ENCODE measurements at regions not wholly inside any gene's neighbourhood (a gene's known extent, or its start where the extent isn't known, plus 50 kb on each side); places are given as distances from the start of the nearest gene placed in this dataset.

GRCh38 chr22:45064313-45065278, 54.8 kb upstream of the PHF21B start (continued):
- TF ChIP-seq RAD21 (IDR thresholded peaks at IDR 0.05; ENCODE audit: low read depth) (no peak), TCF7L2 (IDR thresholded peaks at IDR 0.05; ENCODE audit: borderline replicate concordance, extremely low read depth, insufficient read depth, insufficient read length) (no peak), CEBPB (IDR thresholded peaks at IDR 0.05; ENCODE audit: low read depth) (no peak), CBX3 (IDR thresholded peaks at IDR 0.05; ENCODE audit: low read depth) (no peak)

GRCh38 chr22:45065726-45066125, 55.9 kb upstream of the PHF21B start:
- Histone ChIP-seq H4K20me1 (ENCODE audit: insufficient read depth) (no peaks in the 10 kb centered on the region), H3K9ac (ENCODE audit: low read length) (no peak overlapping the region), H3K27me3 (ENCODE audit: insufficient read depth, low read length) (no peaks in the 10 kb centered on the region), H3K9me3 (ENCODE audit: control insufficient read depth in 1 of 2, insufficient read depth in 1 of 2, low read depth in 1 of 2, low read length in 2 of 2) (no peaks in the 10 kb centered on the region), H3K4me2 (ENCODE audit: low read length) (no peak overlapping the region), H3K36me3 (ENCODE audit: control insufficient read depth in 1 of 2, insufficient read depth in 2 of 2, low read length in 2 of 2) (no peaks in the 10 kb centered on the region), H3K4me1 (ENCODE audit: control insufficient read depth in 1 of 2, insufficient read depth in 2 of 2, low read length in 2 of 2) (peaks cover 13 to 37% of the 10 kb centered on the region in 2 experiments), H3K79me2 (ENCODE audit: insufficient read depth, low read length) (no peaks in the 10 kb centered on the region), H3K27ac (ENCODE audit: low read depth, low read length) (no peak overlapping the region), H3K4me3 (replicated peaks in 1 of 2; ENCODE audit: low read depth in 1 of 2, low read length in 2 of 2) (no peak overlapping the region), H3K9me2 (ENCODE audit: insufficient read depth) (no peaks in the 10 kb centered on the region), H2AFZ (ENCODE audit: low read depth, low read length, poor library complexity, severe bottlenecking) (no peak overlapping the region)
- CTCF ChIA-PET, result no interaction called here
- no TSS peak for BruUV-seq (replicated peaks)
- intact Hi-C loops (cut with micrococcal nuclease), result no loop called here
- RAD21 ChIA-PET (ENCODE audit: low non-redundant PET in 1 of 2, low total read pairs in 2 of 2, uncharacterized antibody in 2 of 2, unreplicated experiment in 2 of 2), result no interaction called here
- no peak for DNase-seq (ENCODE audit: low read depth, low spot score)
- no peak for TF ChIP-seq CBX3 (IDR thresholded peaks at IDR 0.05; ENCODE audit: low read depth)
- no peak for ATAC-seq
- POLR2A ChIA-PET, result no interaction called here

- Histone ChIP-seq H3K9me3 (ENCODE audit: control insufficient read depth in 1 of 2, insufficient read depth in 1 of 2, low read depth in 1 of 2, low read length in 2 of 2) (no peaks in the 10 kb centered on the region), H4K20me1 (ENCODE audit: insufficient read depth) (no peaks in the 10 kb centered on the region), H2AFZ (ENCODE audit: low read depth, low read length, poor library complexity, severe bottlenecking) (no peak overlapping the region), H3K4me3 (replicated peaks in 1 of 2; ENCODE audit: low read depth in 1 of 2, low read length in 2 of 2) (no peak overlapping the region), H3K27me3 (ENCODE audit: insufficient read depth, low read length) (no peaks in the 10 kb centered on the region), H3K79me2 (ENCODE audit: insufficient read depth, low read length) (no peaks in the 10 kb centered on the region), H3K4me2 (ENCODE audit: low read length) (no peak overlapping the region), H3K9ac (ENCODE audit: low read length) (no peak overlapping the region), H3K36me3 (ENCODE audit: control insufficient read depth in 1 of 2, insufficient read depth in 2 of 2, low read length in 2 of 2) (no peaks in the 10 kb centered on the region), H3K9me2 (ENCODE audit: insufficient read depth) (no peaks in the 10 kb centered on the region), H3K4me1 (ENCODE audit: control insufficient read depth in 1 of 2, insufficient read depth in 2 of 2, low read length in 2 of 2) (peaks cover 22 to 52% of the 10 kb centered on the region in 2 experiments), H3K27ac (ENCODE audit: low read depth, low read length) (no peak overlapping the region)
- ATAC-seq (no peak), DNase-seq (ENCODE audit: low read depth, low spot score) (no peak)
- no TSS peak for BruUV-seq (replicated peaks)
- ChIA-PET CTCF (interaction anchor here (1.7 kb wide), 1 partner anchor 13 kb away, joined by 5 read pairs; no protein-coding TSS in a partner anchor), RAD21 (ENCODE audit: low non-redundant PET in 1 of 2, low total read pairs in 2 of 2, uncharacterized antibody in 2 of 2, unreplicated experiment in 2 of 2) (no interaction called here), POLR2A (no interaction called here)
- intact Hi-C loops (cut with micrococcal nuclease), result no loop called here
- TF ChIP-seq JUND (IDR thresholded peaks at IDR 0.05) (no peak), ZNF274 (IDR thresholded peaks at IDR 0.05; ENCODE audit: low read depth, low read length) (no peak), FOSL1 (IDR thresholded peaks at IDR 0.05; ENCODE audit: low read depth) (no peak), EZH2phosphoT487 (IDR thresholded peaks at IDR 0.05; ENCODE audit: borderline replicate concordance) (no peak), EGR1 (IDR thresholded peaks at IDR 0.05; ENCODE audit: low read depth) (no peak), POLR2A (IDR thresholded peaks at IDR 0.05; ENCODE audit: borderline replicate concordance, extremely low read depth, insufficient read depth, insufficient read length) (no peak), RAD21 (IDR thresholded peaks at IDR 0.05; ENCODE audit: low read depth) (no peak), SRF (IDR thresholded peaks at IDR 0.05; ENCODE audit: low read depth) (no peak), CBX3 (IDR thresholded peaks at IDR 0.05; ENCODE audit: low read depth) (no peak), YY1 (IDR thresholded peaks at IDR 0.05; ENCODE audit: extremely low read depth, insufficient replicate concordance, low read depth, low read length) (no peak)
Measured at GRCh38 chr22:45067731-45068130, 57.9 kb upstream of the PHF21B start.

Data from HCT116 (cell line).